ENCODE measurements at regions not wholly inside any gene's neighbourhood (a gene's known extent, or its start where the extent isn't known, plus 50 kb on each side); places are given as distances from the start of the nearest gene placed in this dataset.

GRCh38 chr1:233788687-233789086 is 115.8 kb upstream of the SLC35F3 start:
- Histone ChIP-seq H3K4me1 (ENCODE audit: control insufficient read depth, insufficient read depth, low read length) (no peaks in the 10 kb centered on the region), H3K36me3 (ENCODE audit: control insufficient read depth, insufficient read depth, low read length) (no peaks in the 10 kb centered on the region), H3K9me3 (ENCODE audit: control insufficient read depth, low read depth, low read length) (no peaks in the 10 kb centered on the region), H3K27ac (ENCODE audit: low read length) (no peak overlapping the region), H3K4me3 (ENCODE audit: low read length) (no peak overlapping the region), H3K27me3 (ENCODE audit: control insufficient read depth, insufficient read depth, low read length) (no peaks in the 10 kb centered on the region)
- DNase-seq, result no peak

- no peak overlapping the region for H3K4me3 ChIP-seq (ENCODE audit: low read length)
- no peaks in the 10 kb centered on the region for H3K9me3 ChIP-seq (ENCODE audit: control insufficient read depth, low read depth, low read length)
- H3K4me1 ChIP-seq (ENCODE audit: control insufficient read depth, insufficient read depth, low read length), result no peaks in the 10 kb centered on the region
- no CpG with 5 or more reads among the region's 3 CpGs for WGBS (ENCODE audit: insufficient coverage, low lambda C conversion rate)
- H3K27ac ChIP-seq (ENCODE audit: low read length), result no peak overlapping the region
- DNase-seq, result no peak
- H3K36me3 ChIP-seq (ENCODE audit: control insufficient read depth, insufficient read depth, low read length), result no peaks in the 10 kb centered on the region
- no peaks in the 10 kb centered on the region for H3K27me3 ChIP-seq (ENCODE audit: control insufficient read depth, insufficient read depth, low read length)
Observed at GRCh38 chr1:233790121-233790520, 114.4 kb upstream of the SLC35F3 start.

GRCh38 chr1:233790662-233791371 is 113.7 kb upstream of the SLC35F3 start:
- H3K4me1 ChIP-seq (ENCODE audit: control insufficient read depth, insufficient read depth, low read length), result no peaks in the 10 kb centered on the region
- H3K36me3 ChIP-seq (ENCODE audit: control insufficient read depth, insufficient read depth, low read length), result no peaks in the 10 kb centered on the region
- no peak overlapping the region for H3K27ac ChIP-seq (ENCODE audit: low read length)
- DNase-seq, result peak; percentile 39 to 41
- no peak overlapping the region for H3K4me3 ChIP-seq (ENCODE audit: low read length)
- no peaks in the 10 kb centered on the region for H3K9me3 ChIP-seq (ENCODE audit: control insufficient read depth, low read depth, low read length)
- WGBS (ENCODE audit: insufficient coverage, low lambda C conversion rate), result no CpG with 5 or more reads among the region's 8 CpGs
- no peaks in the 10 kb centered on the region for H3K27me3 ChIP-seq (ENCODE audit: control insufficient read depth, insufficient read depth, low read length)

GRCh38 chr1:233791372-233791703 is 113.1 kb upstream of the SLC35F3 start:
- Histone ChIP-seq H3K9me3 (ENCODE audit: control insufficient read depth, low read depth, low read length) (no peaks in the 10 kb centered on the region), H3K27me3 (ENCODE audit: control insufficient read depth, insufficient read depth, low read length) (no peaks in the 10 kb centered on the region), H3K4me1 (ENCODE audit: control insufficient read depth, insufficient read depth, low read length) (no peaks in the 10 kb centered on the region), H3K36me3 (ENCODE audit: control insufficient read depth, insufficient read depth, low read length) (no peaks in the 10 kb centered on the region), H3K4me3 (ENCODE audit: low read length) (no peak overlapping the region), H3K27ac (ENCODE audit: low read length) (no peak overlapping the region)
- no peak for DNase-seq
- no CpG with 5 or more reads among the region's 1 CpG for WGBS (ENCODE audit: insufficient coverage, low lambda C conversion rate)

- no peak overlapping the region for H3K4me3 ChIP-seq (ENCODE audit: low read length)
- H3K27me3 ChIP-seq (ENCODE audit: control insufficient read depth, insufficient read depth, low read length), result no peaks in the 10 kb centered on the region
- no peaks in the 10 kb centered on the region for H3K4me1 ChIP-seq (ENCODE audit: control insufficient read depth, insufficient read depth, low read length)
- no peaks in the 10 kb centered on the region for H3K36me3 ChIP-seq (ENCODE audit: control insufficient read depth, insufficient read depth, low read length)
- no peaks in the 10 kb centered on the region for H3K9me3 ChIP-seq (ENCODE audit: control insufficient read depth, low read depth, low read length)
- H3K27ac ChIP-seq (ENCODE audit: low read length), result no peak overlapping the region
- peak in 1 of 2 donors; percentile 12 for DNase-seq
- no CpG with 5 or more reads among the region's 6 CpGs for WGBS (ENCODE audit: insufficient coverage, low lambda C conversion rate)
Observed at GRCh38 chr1:233791721-233792120, 112.8 kb upstream of the SLC35F3 start.

- no peak for DNase-seq
- no CpG with 5 or more reads among the region's 2 CpGs for WGBS (ENCODE audit: insufficient coverage, low lambda C conversion rate)
- Histone ChIP-seq H3K4me3 (ENCODE audit: low read length) (no peak overlapping the region), H3K9me3 (ENCODE audit: control insufficient read depth, low read depth, low read length) (no peaks in the 10 kb centered on the region), H3K27me3 (ENCODE audit: control insufficient read depth, insufficient read depth, low read length) (no peaks in the 10 kb centered on the region), H3K4me1 (ENCODE audit: control insufficient read depth, insufficient read depth, low read length) (no peaks in the 10 kb centered on the region), H3K36me3 (ENCODE audit: control insufficient read depth, insufficient read depth, low read length) (no peaks in the 10 kb centered on the region), H3K27ac (ENCODE audit: low read length) (no peak overlapping the region)
Observed at GRCh38 chr1:233794863-233795262, 109.6 kb upstream of the SLC35F3 start.

GRCh38 chr1:233796146-233796783 is 108.2 kb upstream of the SLC35F3 start:
- no peak overlapping the region for H3K27ac ChIP-seq (ENCODE audit: low read length)
- DNase-seq, result no peak
- no CpG with 5 or more reads among the region's 6 CpGs for WGBS (ENCODE audit: insufficient coverage, low lambda C conversion rate)
- no peaks in the 10 kb centered on the region for H3K36me3 ChIP-seq (ENCODE audit: control insufficient read depth, insufficient read depth, low read length)
- H3K4me3 ChIP-seq (ENCODE audit: low read length), result no peak overlapping the region
- H3K27me3 ChIP-seq (ENCODE audit: control insufficient read depth, insufficient read depth, low read length), result no peaks in the 10 kb centered on the region
- H3K4me1 ChIP-seq (ENCODE audit: control insufficient read depth, insufficient read depth, low read length), result no peaks in the 10 kb centered on the region
- H3K9me3 ChIP-seq (ENCODE audit: control insufficient read depth, low read depth, low read length), result no peaks in the 10 kb centered on the region

- Histone ChIP-seq H3K9me3 (ENCODE audit: control insufficient read depth, low read depth, low read length) (no peaks in the 10 kb centered on the region), H3K4me1 (ENCODE audit: control insufficient read depth, insufficient read depth, low read length) (no peaks in the 10 kb centered on the region), H3K4me3 (ENCODE audit: low read length) (no peak overlapping the region), H3K36me3 (ENCODE audit: control insufficient read depth, insufficient read depth, low read length) (no peaks in the 10 kb centered on the region), H3K27me3 (ENCODE audit: control insufficient read depth, insufficient read depth, low read length) (no peaks in the 10 kb centered on the region), H3K27ac (ENCODE audit: low read length) (no peak overlapping the region)
- no CpG with 5 or more reads among the region's 4 CpGs for WGBS (ENCODE audit: insufficient coverage, low lambda C conversion rate)
- DNase-seq, result no peak
Observed at GRCh38 chr1:233802611-233803010, 101.9 kb upstream of the SLC35F3 start.

- no peaks in the 10 kb centered on the region for H3K36me3 ChIP-seq (ENCODE audit: control insufficient read depth, insufficient read depth, low read length)
- H3K9me3 ChIP-seq (ENCODE audit: control insufficient read depth, low read depth, low read length), result no peaks in the 10 kb centered on the region
- no peaks in the 10 kb centered on the region for H3K27me3 ChIP-seq (ENCODE audit: control insufficient read depth, insufficient read depth, low read length)
- no peak overlapping the region for H3K4me3 ChIP-seq (ENCODE audit: low read length)
- H3K27ac ChIP-seq (ENCODE audit: low read length), result no peak overlapping the region
- 80% methylated on average over 1 of the region's 2 CpGs for WGBS (ENCODE audit: insufficient coverage, low lambda C conversion rate)
- DNase-seq, result no peak
- no peaks in the 10 kb centered on the region for H3K4me1 ChIP-seq (ENCODE audit: control insufficient read depth, insufficient read depth, low read length)
Observed at GRCh38 chr1:233805786-233806185, 98.7 kb upstream of the SLC35F3 start.

- Histone ChIP-seq H3K27me3 (ENCODE audit: control insufficient read depth, insufficient read depth, low read length) (no peaks in the 10 kb centered on the region), H3K9me3 (ENCODE audit: control insufficient read depth, low read depth, low read length) (no peaks in the 10 kb centered on the region), H3K36me3 (ENCODE audit: control insufficient read depth, insufficient read depth, low read length) (no peaks in the 10 kb centered on the region), H3K4me3 (ENCODE audit: low read length) (no peak overlapping the region), H3K27ac (ENCODE audit: low read length) (no peak overlapping the region), H3K4me1 (ENCODE audit: control insufficient read depth, insufficient read depth, low read length) (no peaks in the 10 kb centered on the region)
- DNase-seq, result no peak
- 80% methylated on average over 1 of the region's 1 CpG for WGBS (ENCODE audit: insufficient coverage, low lambda C conversion rate)
Observed at GRCh38 chr1:233815357-233815756, 89.1 kb upstream of the SLC35F3 start.

- DNase-seq, result no peak
- H3K4me3 ChIP-seq (ENCODE audit: low read length), result no peak overlapping the region
- no CpG with 5 or more reads among the region's 3 CpGs for WGBS (ENCODE audit: insufficient coverage, low lambda C conversion rate)
- no peaks in the 10 kb centered on the region for H3K27me3 ChIP-seq (ENCODE audit: control insufficient read depth, insufficient read depth, low read length)
- no peaks in the 10 kb centered on the region for H3K9me3 ChIP-seq (ENCODE audit: control insufficient read depth, low read depth, low read length)
- no peak overlapping the region for H3K27ac ChIP-seq (ENCODE audit: low read length)
- H3K36me3 ChIP-seq (ENCODE audit: control insufficient read depth, insufficient read depth, low read length), result no peaks in the 10 kb centered on the region
- no peaks in the 10 kb centered on the region for H3K4me1 ChIP-seq (ENCODE audit: control insufficient read depth, insufficient read depth, low read length)
Observed at GRCh38 chr1:233815865-233816264, 88.6 kb upstream of the SLC35F3 start.
